B cell (primary cell): ENCODE measurements at regions not wholly inside any gene's neighbourhood (a gene's known extent, or its start where the extent isn't known, plus 50 kb on each side); places are given as distances from the start of the nearest gene placed in this dataset.

ENCODE experiments used
- ATAC-seq: fragments of 200-7000 bp; cut with Tn5 transposase; one replicate; pipeline ENCODE4 v1.10.0; 2021; ENCODE audit warnings: low read depth, mild to moderate bottlenecking, moderate number of reproducible peaks, moderate library complexity
- CTCF ChIA-PET: fragments of 350-600 bp; sonication (Branson Sonifier 250); formaldehyde crosslinking; loops from one replicate; lab custom pipeline; 2021; ENCODE audit warnings: antibody characterized with exemption, inconsistent platforms; lab: Charles Lee
- POLR2A ChIA-PET: fragments of 350-600 bp; sonication (Branson Sonifier 250); formaldehyde crosslinking; loops from one replicate; lab custom pipeline; 2021; ENCODE audit warnings: antibody characterized with exemption; lab: Charles Lee
- DNase-seq: peaks from one replicate; pipeline ENCODE4 v3.0.0; 2013
- H2AFZ ChIP-seq: 2 replicates; pipeline ENCODE4 v1.6.1; 2012; ENCODE audit warnings: mild to moderate bottlenecking, low read depth, low read length; ENCODE audit not compliant: insufficient read depth, poor library complexity, severe bottlenecking
- H3K27ac ChIP-seq, 2 donors: 1 replicate in 1 of 2; 2 replicates in 1 of 2; pipeline ENCODE4 v1.5.1; 2012 to 2013; ENCODE audit warnings: low read length in 2 of 2, mild to moderate bottlenecking in 2 of 2, moderate library complexity in 1 of 2
- H3K27me3 ChIP-seq, 4 experiments: fragments of 200-600 bp in 1 of 4; sonication (generic) in 1 of 4; replicated peaks in 1 of 4; 1 replicate in 2 of 4; 2 replicates in 2 of 4; pipeline versions ENCODE4 v1.6.1 to v1.7.0; 2013 to 2016; ENCODE audit warnings: low read length in 3 of 4, mild to moderate bottlenecking in 2 of 4, mixed read lengths in 1 of 4, moderate library complexity in 1 of 4; ENCODE audit not compliant: insufficient read depth in 4 of 4, control insufficient read depth in 3 of 4; ENCODE audit errors: control extremely low read depth in 1 of 4
- H3K36me3 ChIP-seq, 2 experiments: replicated peaks in 1 of 2; 1 replicate in 1 of 2; 2 replicates in 1 of 2; pipeline versions ENCODE4 v1.6.1 to v1.7.1; 2013; ENCODE audit warnings: low read length in 1 of 2; ENCODE audit not compliant: insufficient read depth in 2 of 2, control insufficient read depth in 1 of 2; ENCODE audit errors: control extremely low read depth in 1 of 2, extremely low read depth in 1 of 2
- H3K4me1 ChIP-seq, 2 donors: fragments of 200-600 bp in 1 of 2; sonication (generic) in 1 of 2; 1 replicate in 1 of 2; 2 replicates in 1 of 2; pipeline versions ENCODE4 v1.5.1 to v1.6.1; 2013 to 2017; ENCODE audit warnings: low read length in 2 of 2; ENCODE audit not compliant: control insufficient read depth in 2 of 2, insufficient read depth in 2 of 2
- H3K4me2 ChIP-seq: replicated peaks from 2 replicates; pipeline ENCODE3; 2012; ENCODE audit warnings: mild to moderate bottlenecking, low read depth, low read length; ENCODE audit not compliant: poor library complexity, severe bottlenecking
- H3K4me3 ChIP-seq, 5 experiments: fragments of 200-600 bp in 1 of 5; sonication (generic) in 1 of 5; 1 replicate in 3 of 5; 2 replicates in 2 of 5; pipeline versions ENCODE4 v1.5.1 to v1.7.0; 2011 to 2016; ENCODE audit warnings: low read length in 4 of 5, mild to moderate bottlenecking in 4 of 5, low read depth in 2 of 5, control low read depth in 1 of 5, moderate library complexity in 1 of 5; ENCODE audit not compliant: insufficient read depth in 1 of 5; ENCODE audit errors: control extremely low read depth in 1 of 5, extremely low read depth in 1 of 5
- H3K79me2 ChIP-seq: fragments of 200-600 bp; sonication (generic); one replicate; pipeline ENCODE4 v1.6.0; 2016; ENCODE audit warnings: low read length; ENCODE audit not compliant: control insufficient read depth, insufficient read depth
- H3K9ac ChIP-seq: fragments of 200-600 bp; sonication (generic); 2 replicates; pipeline ENCODE4 v1.6.1; 2017; ENCODE audit warnings: mild to moderate bottlenecking, low read length, moderate library complexity
- H3K9me3 ChIP-seq, 3 donors: one replicate each; pipeline versions ENCODE4 v1.6.1 to v1.7.1; 2013; ENCODE audit warnings: low read length in 2 of 3; ENCODE audit not compliant: control insufficient read depth in 2 of 3, insufficient read depth in 1 of 3; ENCODE audit errors: control extremely low read depth in 1 of 3
- H4K20me1 ChIP-seq: 2 replicates; pipeline ENCODE4 v1.6.0; 2012; ENCODE audit warnings: mild to moderate bottlenecking, low read length; ENCODE audit not compliant: insufficient read depth, control insufficient read depth, poor library complexity, severe bottlenecking
- H3K27ac Mint-ChIP-seq: one replicate; pipeline ENCODE4 v1.8.0; 2021; ENCODE audit warnings: mixed read lengths
- H3K27me3 Mint-ChIP-seq: one replicate; pipeline ENCODE4 v1.8.0; 2021; ENCODE audit warnings: mixed read lengths
- H3K4me1 Mint-ChIP-seq: one replicate; pipeline ENCODE4 v1.8.0; 2021; ENCODE audit warnings: mixed read lengths
- H3K4me3 Mint-ChIP-seq: one replicate; pipeline ENCODE4 v1.8.0; 2021; ENCODE audit warnings: mixed read lengths
- H3K9me3 Mint-ChIP-seq: one replicate; pipeline ENCODE4 v1.8.0; 2022; ENCODE audit warnings: mixed read lengths; ENCODE audit not compliant: insufficient read depth
- EZH2 ChIP-seq: IDR thresholded peaks from 2 replicates; pipeline ENCODE4 v1.6.1; 2012; ENCODE audit warnings: borderline replicate concordance, low read depth, mild to moderate bottlenecking, moderate library complexity, low read length; ENCODE audit not compliant: insufficient read depth, poor library complexity, severe bottlenecking
- WGBS: methylation state at CpG from one replicate; pipeline ENCODE4 v1.1.5; 2013; ENCODE audit warnings: missing lambda C conversion rate; ENCODE audit not compliant: insufficient coverage; 5-methylcytosine and 5-hydroxymethylcytosine counted together
- intact Hi-C: fragments of 100-400 bp; cut with micrococcal nuclease; formaldehyde crosslinking; loops from one replicate; pipeline ENCODE4 v1.10.0; 2022
- TF ChIP-seq, protein P1 (sequence below): fragments of 200-600 bp; IDR thresholded peaks from one replicate; pipeline ENCODE4 v1.8.0; 2022; ENCODE audit warnings: antibody characterized with exemption, mild to moderate bottlenecking

GRCh38 chr5:56662893-56663292 is 152.5 kb upstream of the MAP3K1 start:
- H3K27me3 Mint-ChIP-seq, result no peaks in the 10 kb centered on the region
- no peaks in the 10 kb centered on the region for H4K20me1 ChIP-seq
- H3K27me3 ChIP-seq, result no peaks in the 10 kb centered on the region
- H3K4me3 Mint-ChIP-seq, result no peak overlapping the region
- no peak overlapping the region for H3K4me2 ChIP-seq
- no peak overlapping the region for H2AFZ ChIP-seq
- no peak for DNase-seq
- no peak overlapping the region for H3K4me3 ChIP-seq
- no peak for ATAC-seq
- H3K9me3 ChIP-seq, result peaks cover 0 to 3% (median 1%) of the 10 kb centered on the region in 3 donors
- H3K27ac ChIP-seq, result no peak overlapping the region
- no peak overlapping the region for H3K27ac Mint-ChIP-seq
- no peaks in the 10 kb centered on the region for H3K36me3 ChIP-seq
- ChIA-PET CTCF (interaction anchor here (0.7 to 1.1 kb wide), 4 partner anchors 74 to 179 kb away, joined by 3 read pairs; no protein-coding TSS in a partner anchor), POLR2A (no interaction called here)
- H3K4me1 ChIP-seq, result peaks cover under 1% of the 10 kb centered on the region in 2 donors
- no peak overlapping the region for H3K9ac ChIP-seq
- peaks cover 32% of the 10 kb centered on the region for H3K4me1 Mint-ChIP-seq
- H3K9me3 Mint-ChIP-seq, result peaks cover 8% of the 10 kb centered on the region
- TF ChIP-seq EZH2, result no peak
- TF ChIP-seq, protein P1, sequence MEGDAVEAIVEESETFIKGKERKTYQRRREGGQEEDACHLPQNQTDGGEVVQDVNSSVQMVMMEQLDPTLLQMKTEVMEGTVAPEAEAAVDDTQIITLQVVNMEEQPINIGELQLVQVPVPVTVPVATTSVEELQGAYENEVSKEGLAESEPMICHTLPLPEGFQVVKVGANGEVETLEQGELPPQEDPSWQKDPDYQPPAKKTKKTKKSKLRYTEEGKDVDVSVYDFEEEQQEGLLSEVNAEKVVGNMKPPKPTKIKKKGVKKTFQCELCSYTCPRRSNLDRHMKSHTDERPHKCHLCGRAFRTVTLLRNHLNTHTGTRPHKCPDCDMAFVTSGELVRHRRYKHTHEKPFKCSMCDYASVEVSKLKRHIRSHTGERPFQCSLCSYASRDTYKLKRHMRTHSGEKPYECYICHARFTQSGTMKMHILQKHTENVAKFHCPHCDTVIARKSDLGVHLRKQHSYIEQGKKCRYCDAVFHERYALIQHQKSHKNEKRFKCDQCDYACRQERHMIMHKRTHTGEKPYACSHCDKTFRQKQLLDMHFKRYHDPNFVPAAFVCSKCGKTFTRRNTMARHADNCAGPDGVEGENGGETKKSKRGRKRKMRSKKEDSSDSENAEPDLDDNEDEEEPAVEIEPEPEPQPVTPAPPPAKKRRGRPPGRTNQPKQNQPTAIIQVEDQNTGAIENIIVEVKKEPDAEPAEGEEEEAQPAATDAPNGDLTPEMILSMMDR, result no peak
- 100% methylated on average over 1 of the region's 3 CpGs for WGBS
- intact Hi-C loops, result no loop called here
- H3K79me2 ChIP-seq, result peaks cover 7% of the 10 kb centered on the region

GRCh38 chr5:56659971-56660370 is 155.4 kb upstream of the MAP3K1 start:
- POLR2A ChIA-PET, result no interaction called here
- H3K4me1 Mint-ChIP-seq, result peaks cover 15% of the 10 kb centered on the region
- no peak overlapping the region for H3K27ac Mint-ChIP-seq
- CTCF ChIA-PET, result no interaction called here
- Histone ChIP-seq H3K4me1 (no peaks in the 10 kb centered on the region), H4K20me1 (no peaks in the 10 kb centered on the region), H3K27me3 (no peaks in the 10 kb centered on the region), H3K27ac (no peak overlapping the region), H3K4me3 (no peak overlapping the region), H2AFZ (no peak overlapping the region), H3K79me2 (no peaks in the 10 kb centered on the region), H3K9me3 (peaks cover 0 to 3% (median 1%) of the 10 kb centered on the region in 3 donors), H3K36me3 (no peaks in the 10 kb centered on the region), H3K4me2 (no peak overlapping the region), H3K9ac (no peak overlapping the region)
- ATAC-seq (no peak), DNase-seq (no peak)
- no peaks in the 10 kb centered on the region for H3K27me3 Mint-ChIP-seq
- H3K4me3 Mint-ChIP-seq, result no peak overlapping the region
- 85% methylated on average over 5 of the region's 7 CpGs for WGBS
- peaks cover under 1% of the 10 kb centered on the region for H3K9me3 Mint-ChIP-seq
- TF ChIP-seq EZH2, result no peak
- TF ChIP-seq, protein P1, result no peak
- intact Hi-C loops, result loop anchor here (5.0 kb wide), 1 partner anchor 48 kb away; no protein-coding TSS in a partner anchor
